GM19324 (cell line): ENCODE measurements at regions not wholly inside any gene's neighbourhood (a gene's known extent, or its start where the extent isn't known, plus 50 kb on each side); places are given as distances from the start of the nearest gene placed in this dataset.
"Not testable (repeated sequence)": the region's sequence is repeated elsewhere in the genome, so short reads cannot be mapped to it uniquely, and the experiment has no call there.

Experiments used
- ATAC-seq: cut with Tn5 transposase; IDR thresholded peaks from one replicate; pipeline ENCODE4 v1.9.1; 2021; ENCODE audit warnings: mild to moderate bottlenecking, moderate library complexity; ENCODE audit not compliant: unreplicated experiment, low FRiP score

- no peak for ATAC-seq
Observed at GRCh38 chr3:36063992-36064391, 316.3 kb upstream of the STAC start.

- ATAC-seq: no peak
Observed at GRCh38 chr3:36065321-36065720, 315.0 kb upstream of the STAC start.

- ATAC-seq: no peak
Observed at GRCh38 chr3:36075491-36075890, 304.8 kb upstream of the STAC start.

GRCh38 chr3:36077320-36077719 lies 303.0 kb upstream of the STAC start:
- no peak for ATAC-seq

- ATAC-seq: not testable (repeated sequence)
Observed at GRCh38 chr3:36082958-36083357, 297.3 kb upstream of the STAC start.

GRCh38 chr3:36095238-36095637 lies 285.1 kb upstream of the STAC start:
- no peak for ATAC-seq

GRCh38 chr3:36097209-36097608 lies 283.1 kb upstream of the STAC start:
- no peak for ATAC-seq

- no peak for ATAC-seq
Observed at GRCh38 chr3:36114353-36114752, 266.0 kb upstream of the STAC start.

GRCh38 chr3:36124118-36124796 lies 256.0 kb upstream of the STAC start:
- ATAC-seq: no peak

- ATAC-seq: no peak
Observed at GRCh38 chr3:36132214-36132613, 248.1 kb upstream of the STAC start.

GRCh38 chr3:36135863-36136262 lies 244.4 kb upstream of the STAC start:
- ATAC-seq: no peak

- no peak for ATAC-seq
Observed at GRCh38 chr3:36142746-36143145, 237.6 kb upstream of the STAC start.

GRCh38 chr3:36146404-36146803 lies 233.9 kb upstream of the STAC start:
- no peak for ATAC-seq

- no peak for ATAC-seq
Observed at GRCh38 chr3:36147934-36148558, 232.3 kb upstream of the STAC start.

- ATAC-seq: no peak
Observed at GRCh38 chr3:36149447-36149865, 230.8 kb upstream of the STAC start.

- ATAC-seq: no peak
Observed at GRCh38 chr3:36155515-36155914, 224.8 kb upstream of the STAC start.

- no peak for ATAC-seq
Observed at GRCh38 chr3:36164400-36164799, 215.9 kb upstream of the STAC start.

GRCh38 chr3:36165509-36166290 lies 214.6 kb upstream of the STAC start:
- ATAC-seq: no peak

- ATAC-seq: no peak
Observed at GRCh38 chr3:36166477-36166876, 213.8 kb upstream of the STAC start.

GRCh38 chr3:36172699-36173098 lies 207.6 kb upstream of the STAC start:
- no peak for ATAC-seq

GRCh38 chr3:36175113-36175812 lies 205.0 kb upstream of the STAC start:
- no peak for ATAC-seq
